ENCODE measurements at regions not wholly inside any gene's neighbourhood (a gene's known extent, or its start where the extent isn't known, plus 50 kb on each side); places are given as distances from the start of the nearest gene placed in this dataset.

DNA sequence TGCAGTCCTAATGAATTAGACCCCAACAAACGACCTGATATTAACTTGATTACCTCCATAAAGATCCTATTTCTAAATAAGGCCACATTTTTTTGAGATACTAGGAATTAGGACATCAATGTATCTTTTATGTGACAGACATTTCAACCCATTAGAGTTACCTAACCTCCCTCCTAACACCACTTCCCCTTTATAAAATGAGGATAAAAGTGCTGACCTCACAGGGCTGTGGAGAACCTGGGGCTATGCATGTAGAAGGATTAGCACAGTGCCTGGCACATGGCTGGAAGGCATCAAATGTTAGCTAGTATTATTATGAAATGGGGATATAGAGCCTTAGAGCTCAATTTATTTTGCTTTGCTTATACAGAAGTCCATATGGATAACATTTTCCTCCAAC lies 53.5 kb upstream of the LRRN1 start:
- Histone ChIP-seq H3K27me3 (ENCODE audit: control insufficient read depth in 3 of 3, insufficient read depth in 3 of 3, low read length in 3 of 3) (no peaks in the 10 kb centered on the region), H3K36me3 (ENCODE audit: control insufficient read depth in 3 of 3, insufficient read depth in 3 of 3, low read length in 3 of 3) (no peaks in the 10 kb centered on the region), H3K27ac (ENCODE audit: low read depth, low read length) (no peak overlapping the region), H3K9me3 (ENCODE audit: control insufficient read depth in 3 of 3, low read length in 3 of 3) (no peaks in the 10 kb centered on the region), H3K4me3 (ENCODE audit: low read length in 3 of 3) (no peak overlapping the region), H3K9ac (ENCODE audit: low read depth in 1 of 3, low read length in 3 of 3) (no peak overlapping the region), H3K4me1 (ENCODE audit: control insufficient read depth in 3 of 3, insufficient read depth in 3 of 3, low read length in 3 of 3) (no peaks in the 10 kb centered on the region)

DNA sequence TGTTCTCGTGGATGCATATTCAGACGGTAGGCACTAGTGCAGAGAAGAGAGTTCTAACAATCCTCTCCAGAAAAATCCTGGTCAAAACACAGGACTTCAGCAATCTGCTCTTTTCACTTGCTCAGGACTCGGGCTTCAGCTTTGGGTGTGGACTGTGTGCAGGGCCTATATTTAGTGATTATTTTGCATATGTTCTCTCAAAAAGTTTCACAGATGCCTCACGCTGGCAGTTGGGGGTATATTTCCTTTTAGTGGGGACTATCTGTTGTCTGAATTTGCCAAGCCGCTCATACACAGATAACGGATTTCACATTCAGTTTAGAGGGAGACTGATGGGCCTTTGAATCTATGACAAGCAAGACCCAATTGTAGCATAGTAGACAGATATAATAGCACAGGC lies 54.4 kb upstream of the LRRN1 start:
- no peaks in the 10 kb centered on the region for H3K36me3 ChIP-seq (ENCODE audit: control insufficient read depth in 3 of 3, insufficient read depth in 3 of 3, low read length in 3 of 3)
- H3K9me3 ChIP-seq (ENCODE audit: control insufficient read depth in 3 of 3, low read length in 3 of 3): no peaks in the 10 kb centered on the region
- H3K4me1 ChIP-seq (ENCODE audit: control insufficient read depth in 3 of 3, insufficient read depth in 3 of 3, low read length in 3 of 3): no peaks in the 10 kb centered on the region
- H3K4me3 ChIP-seq (ENCODE audit: low read length in 3 of 3): no peak overlapping the region
- no peak overlapping the region for H3K27ac ChIP-seq (ENCODE audit: low read depth, low read length)
- no peaks in the 10 kb centered on the region for H3K27me3 ChIP-seq (ENCODE audit: control insufficient read depth in 3 of 3, insufficient read depth in 3 of 3, low read length in 3 of 3)
- H3K9ac ChIP-seq (ENCODE audit: low read depth in 1 of 3, low read length in 3 of 3): no peak overlapping the region

- no peaks in the 10 kb centered on the region for H3K9me3 ChIP-seq (ENCODE audit: control insufficient read depth in 3 of 3, low read length in 3 of 3)
- no peaks in the 10 kb centered on the region for H3K27me3 ChIP-seq (ENCODE audit: control insufficient read depth in 3 of 3, insufficient read depth in 3 of 3, low read length in 3 of 3)
- no peak overlapping the region for H3K27ac ChIP-seq (ENCODE audit: low read depth, low read length)
- H3K9ac ChIP-seq (ENCODE audit: low read depth in 1 of 3, low read length in 3 of 3): no peak overlapping the region
- H3K36me3 ChIP-seq (ENCODE audit: control insufficient read depth in 3 of 3, insufficient read depth in 3 of 3, low read length in 3 of 3): no peaks in the 10 kb centered on the region
- no peak overlapping the region for H3K4me3 ChIP-seq (ENCODE audit: low read length in 3 of 3)
- no peaks in the 10 kb centered on the region for H3K4me1 ChIP-seq (ENCODE audit: control insufficient read depth in 3 of 3, insufficient read depth in 3 of 3, low read length in 3 of 3)
Measured at GRCh38 chr3:3743754-3744153, 55.5 kb upstream of the LRRN1 start.

DNA sequence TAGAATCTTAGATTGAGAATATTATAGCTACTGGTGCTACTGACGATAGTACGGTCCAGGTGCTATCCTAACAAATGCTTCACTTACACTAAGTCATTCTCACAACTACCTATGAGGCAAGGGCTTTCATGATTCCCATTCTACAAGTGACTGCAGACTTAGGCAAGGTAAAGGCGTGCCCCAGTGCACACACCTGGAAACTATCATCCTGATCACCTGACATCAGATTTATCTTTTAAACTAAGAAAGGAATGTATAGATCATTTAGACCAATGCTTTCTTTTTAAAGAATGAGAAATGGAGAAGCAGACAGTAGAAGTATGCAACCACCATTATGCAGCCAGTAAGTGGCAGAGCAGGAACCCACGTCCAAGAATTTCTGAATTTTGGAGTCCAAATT lies 59.2 kb upstream of the LRRN1 start:
- Histone ChIP-seq H3K4me1 (ENCODE audit: control insufficient read depth in 3 of 3, insufficient read depth in 3 of 3, low read length in 3 of 3) (no peaks in the 10 kb centered on the region), H3K9me3 (ENCODE audit: control insufficient read depth in 3 of 3, low read length in 3 of 3) (no peaks in the 10 kb centered on the region), H3K36me3 (ENCODE audit: control insufficient read depth in 3 of 3, insufficient read depth in 3 of 3, low read length in 3 of 3) (no peaks in the 10 kb centered on the region), H3K27me3 (ENCODE audit: control insufficient read depth in 3 of 3, insufficient read depth in 3 of 3, low read length in 3 of 3) (no peaks in the 10 kb centered on the region), H3K4me3 (ENCODE audit: low read length in 3 of 3) (no peak overlapping the region), H3K9ac (ENCODE audit: low read depth in 1 of 3, low read length in 3 of 3) (no peak overlapping the region), H3K27ac (ENCODE audit: low read depth, low read length) (no peak overlapping the region)

DNA sequence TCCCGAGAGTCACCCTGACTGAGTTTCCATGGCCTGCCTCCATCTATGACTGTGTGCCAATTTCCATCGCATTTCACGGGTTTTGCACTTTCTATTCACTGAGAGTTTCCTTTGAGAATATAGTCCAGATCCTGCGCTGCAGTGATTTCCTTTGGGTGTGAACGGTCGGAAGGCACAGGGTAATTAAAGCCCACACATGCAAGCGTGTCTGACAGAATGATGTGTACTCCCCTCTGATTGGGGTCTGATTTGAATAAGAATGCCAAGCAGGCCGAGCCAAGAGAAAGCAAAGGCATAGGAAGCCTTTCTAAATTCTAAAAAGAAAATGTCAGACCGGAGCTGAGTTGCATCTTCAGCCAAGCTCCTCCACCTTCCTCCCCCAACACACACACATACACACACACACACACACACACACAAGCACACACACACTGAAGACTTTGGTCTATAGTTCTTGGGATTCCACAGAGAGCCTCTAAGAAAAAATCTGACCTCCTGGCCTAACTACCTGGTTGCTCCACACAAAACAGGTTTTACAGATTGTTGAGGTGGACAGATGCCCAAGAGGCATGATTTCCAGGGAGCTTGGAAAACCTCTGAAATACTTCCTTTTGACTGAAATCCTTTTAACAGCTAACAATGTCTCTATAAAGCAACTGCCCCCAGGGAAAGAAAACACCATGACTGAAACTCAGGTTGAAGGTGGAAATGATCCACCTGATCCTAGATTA lies 59.7 kb upstream of the LRRN1 start:
- Histone ChIP-seq H3K36me3 (ENCODE audit: control insufficient read depth in 3 of 3, insufficient read depth in 3 of 3, low read length in 3 of 3) (no peaks in the 10 kb centered on the region), H3K9ac (ENCODE audit: low read depth in 1 of 3, low read length in 3 of 3) (no peak overlapping the region), H3K27me3 (ENCODE audit: control insufficient read depth in 3 of 3, insufficient read depth in 3 of 3, low read length in 3 of 3) (no peaks in the 10 kb centered on the region), H3K4me3 (ENCODE audit: low read length in 3 of 3) (no peak overlapping the region), H3K9me3 (ENCODE audit: control insufficient read depth in 3 of 3, low read length in 3 of 3) (no peaks in the 10 kb centered on the region), H3K27ac (ENCODE audit: low read depth, low read length) (no peak overlapping the region), H3K4me1 (ENCODE audit: control insufficient read depth in 3 of 3, insufficient read depth in 3 of 3, low read length in 3 of 3) (no peaks in the 10 kb centered on the region)

- Histone ChIP-seq H3K4me1 (ENCODE audit: control insufficient read depth in 3 of 3, insufficient read depth in 3 of 3, low read length in 3 of 3) (no peaks in the 10 kb centered on the region), H3K27me3 (ENCODE audit: control insufficient read depth in 3 of 3, insufficient read depth in 3 of 3, low read length in 3 of 3) (no peaks in the 10 kb centered on the region), H3K4me3 (ENCODE audit: low read length in 3 of 3) (no peak overlapping the region), H3K27ac (ENCODE audit: low read depth, low read length) (no peak overlapping the region), H3K9ac (ENCODE audit: low read depth in 1 of 3, low read length in 3 of 3) (no peak overlapping the region), H3K9me3 (ENCODE audit: control insufficient read depth in 3 of 3, low read length in 3 of 3) (no peaks in the 10 kb centered on the region), H3K36me3 (ENCODE audit: control insufficient read depth in 3 of 3, insufficient read depth in 3 of 3, low read length in 3 of 3) (no peaks in the 10 kb centered on the region)
Measured at GRCh38 chr3:3737531-3737930, 61.7 kb upstream of the LRRN1 start.

DNA sequence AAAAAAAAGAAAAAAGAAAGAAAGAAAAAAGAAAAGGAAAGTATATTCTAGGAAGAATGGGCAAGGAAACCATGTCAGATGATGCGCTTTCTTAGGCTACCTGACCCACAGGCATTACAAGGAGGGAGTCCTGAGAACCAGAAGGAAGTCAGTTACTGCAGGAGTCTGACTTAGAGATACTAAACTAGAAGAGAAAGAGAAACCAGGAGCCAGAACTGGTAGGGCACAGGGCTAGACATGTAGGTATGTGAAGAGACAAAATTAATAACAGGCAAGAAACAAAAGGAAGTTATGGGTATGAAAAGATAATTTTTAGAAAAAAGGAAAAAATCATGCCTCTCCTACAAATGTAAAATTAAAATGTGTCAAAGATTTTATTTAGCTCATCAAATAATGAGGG lies 63.3 kb upstream of the LRRN1 start:
- no peaks in the 10 kb centered on the region for H3K4me1 ChIP-seq (ENCODE audit: control insufficient read depth in 3 of 3, insufficient read depth in 3 of 3, low read length in 3 of 3)
- no peaks in the 10 kb centered on the region for H3K27me3 ChIP-seq (ENCODE audit: control insufficient read depth in 3 of 3, insufficient read depth in 3 of 3, low read length in 3 of 3)
- H3K9ac ChIP-seq (ENCODE audit: low read depth in 1 of 3, low read length in 3 of 3): no peak overlapping the region
- no peaks in the 10 kb centered on the region for H3K36me3 ChIP-seq (ENCODE audit: control insufficient read depth in 3 of 3, insufficient read depth in 3 of 3, low read length in 3 of 3)
- no peak overlapping the region for H3K4me3 ChIP-seq (ENCODE audit: low read length in 3 of 3)
- H3K9me3 ChIP-seq (ENCODE audit: control insufficient read depth in 3 of 3, low read length in 3 of 3): no peaks in the 10 kb centered on the region
- no peak overlapping the region for H3K27ac ChIP-seq (ENCODE audit: low read depth, low read length)

- H3K36me3 ChIP-seq (ENCODE audit: control insufficient read depth in 3 of 3, insufficient read depth in 3 of 3, low read length in 3 of 3): no peaks in the 10 kb centered on the region
Measured at GRCh38 chr3:3734881-3735280, 64.3 kb upstream of the LRRN1 start.

GRCh38 chr3:3729261-3729660 lies 70.0 kb upstream of the LRRN1 start:
- no peaks in the 10 kb centered on the region for H3K27me3 ChIP-seq (ENCODE audit: control insufficient read depth in 3 of 3, insufficient read depth in 3 of 3, low read length in 3 of 3)
- no peak overlapping the region for H3K27ac ChIP-seq (ENCODE audit: low read depth, low read length)
- no peaks in the 10 kb centered on the region for H3K9me3 ChIP-seq (ENCODE audit: control insufficient read depth in 3 of 3, low read length in 3 of 3)
- no peaks in the 10 kb centered on the region for H3K4me1 ChIP-seq (ENCODE audit: control insufficient read depth in 3 of 3, insufficient read depth in 3 of 3, low read length in 3 of 3)
- H3K36me3 ChIP-seq (ENCODE audit: control insufficient read depth in 3 of 3, insufficient read depth in 3 of 3, low read length in 3 of 3): no peaks in the 10 kb centered on the region
- H3K4me3 ChIP-seq (ENCODE audit: low read length in 3 of 3): no peak overlapping the region
- H3K9ac ChIP-seq (ENCODE audit: low read depth in 1 of 3, low read length in 3 of 3): no peak overlapping the region

More at GRCh38 chr3:3734881-3735280, 64.3 kb upstream of the LRRN1 start:
- H3K27me3 ChIP-seq (ENCODE audit: control insufficient read depth in 3 of 3, insufficient read depth in 3 of 3, low read length in 3 of 3): no peaks in the 10 kb centered on the region
- H3K27ac ChIP-seq (ENCODE audit: low read depth, low read length): no peak overlapping the region
- no peaks in the 10 kb centered on the region for H3K9me3 ChIP-seq (ENCODE audit: control insufficient read depth in 3 of 3, low read length in 3 of 3)
- H3K4me1 ChIP-seq (ENCODE audit: control insufficient read depth in 3 of 3, insufficient read depth in 3 of 3, low read length in 3 of 3): no peaks in the 10 kb centered on the region
- H3K4me3 ChIP-seq (ENCODE audit: low read length in 3 of 3): no peak overlapping the region
- no peak overlapping the region for H3K9ac ChIP-seq (ENCODE audit: low read depth in 1 of 3, low read length in 3 of 3)

- H3K4me3 ChIP-seq (ENCODE audit: low read length in 3 of 3): no peak overlapping the region
- H3K4me1 ChIP-seq (ENCODE audit: control insufficient read depth in 3 of 3, insufficient read depth in 3 of 3, low read length in 3 of 3): no peaks in the 10 kb centered on the region
- H3K36me3 ChIP-seq (ENCODE audit: control insufficient read depth in 3 of 3, insufficient read depth in 3 of 3, low read length in 3 of 3): no peaks in the 10 kb centered on the region
- no peaks in the 10 kb centered on the region for H3K27me3 ChIP-seq (ENCODE audit: control insufficient read depth in 3 of 3, insufficient read depth in 3 of 3, low read length in 3 of 3)
- no peaks in the 10 kb centered on the region for H3K9me3 ChIP-seq (ENCODE audit: control insufficient read depth in 3 of 3, low read length in 3 of 3)
- no peak overlapping the region for H3K27ac ChIP-seq (ENCODE audit: low read depth, low read length)
- H3K9ac ChIP-seq (ENCODE audit: low read depth in 1 of 3, low read length in 3 of 3): no peak overlapping the region
Measured at GRCh38 chr3:3726549-3726948, 72.7 kb upstream of the LRRN1 start.

All from skeletal muscle tissue (tissue), 3 donors.